ENCODE measurements at regions not wholly inside any gene's neighbourhood (a gene's known extent, or its start where the extent isn't known, plus 50 kb on each side); places are given as distances from the start of the nearest gene placed in this dataset.

DNA sequence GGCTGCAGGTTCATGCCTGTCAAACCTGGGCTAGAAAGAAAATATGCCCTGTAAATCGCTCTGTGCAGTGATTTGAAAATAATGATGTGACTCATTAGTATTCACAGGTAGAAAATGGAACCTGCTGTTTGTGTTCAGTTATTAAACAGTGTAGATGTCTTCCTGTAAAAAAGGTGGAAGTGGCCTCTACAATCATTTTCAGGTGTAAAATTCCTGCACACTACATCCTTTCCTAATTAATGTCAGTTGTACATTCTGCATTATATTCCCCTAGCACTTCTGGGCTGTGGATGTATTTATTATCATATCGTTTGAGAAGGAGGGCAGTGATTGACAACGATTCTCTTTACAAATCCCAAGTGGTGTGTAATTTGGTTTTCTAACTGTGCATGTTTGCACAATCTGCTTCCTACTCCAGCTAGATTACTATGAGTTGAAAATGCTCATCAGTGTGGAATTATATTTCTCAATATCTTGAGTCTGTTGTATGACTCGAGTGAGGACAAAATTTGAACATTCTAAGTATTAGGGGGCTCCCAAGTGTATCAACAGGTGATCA lies 454.0 kb upstream of the DDI1 start:
- H3K4me1 ChIP-seq (ENCODE audit: control insufficient read depth in 3 of 3, insufficient read depth in 3 of 3, low read length in 3 of 3) = peaks cover 4 to 19% (median 6%) of the 10 kb centered on the region in 3 donors
- no peak overlapping the region for H3K27ac ChIP-seq (ENCODE audit: low read depth, low read length)
- H3K27me3 ChIP-seq (ENCODE audit: control insufficient read depth in 3 of 3, insufficient read depth in 3 of 3, low read length in 3 of 3) = no peaks in the 10 kb centered on the region
- no peak overlapping the region for H3K4me3 ChIP-seq (ENCODE audit: low read length in 3 of 3)
- no peaks in the 10 kb centered on the region for H3K36me3 ChIP-seq (ENCODE audit: control insufficient read depth in 3 of 3, insufficient read depth in 3 of 3, low read length in 3 of 3)
- H3K9me3 ChIP-seq (ENCODE audit: control insufficient read depth in 3 of 3, low read length in 3 of 3) = no peaks in the 10 kb centered on the region
- no peak overlapping the region for H3K9ac ChIP-seq (ENCODE audit: low read depth in 1 of 3, low read length in 3 of 3)

DNA sequence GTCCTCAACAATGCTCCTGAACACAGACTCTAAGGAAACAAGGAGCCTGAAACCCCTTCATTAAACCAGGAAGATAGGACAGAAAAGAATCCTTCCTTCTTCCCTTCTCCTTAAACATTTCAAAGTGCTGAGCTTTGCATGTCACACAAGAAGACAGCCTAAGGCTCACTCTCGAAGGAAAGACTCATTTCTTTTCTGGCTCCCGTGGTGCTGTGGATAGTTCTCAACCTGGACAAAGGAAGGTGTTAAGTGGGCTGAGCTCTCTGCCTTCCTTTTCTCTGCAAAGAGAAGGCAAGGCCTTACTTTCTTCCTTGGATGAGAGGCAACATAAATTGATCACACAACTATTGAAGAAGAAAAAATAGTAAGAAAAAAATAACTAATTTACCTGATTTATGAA lies 452.4 kb upstream of the DDI1 start:
- H3K27ac ChIP-seq (ENCODE audit: low read depth, low read length) = no peak overlapping the region
- H3K4me1 ChIP-seq (ENCODE audit: control insufficient read depth in 3 of 3, insufficient read depth in 3 of 3, low read length in 3 of 3) = peaks cover 4 to 25% (median 8%) of the 10 kb centered on the region in 3 donors
- H3K9ac ChIP-seq (ENCODE audit: low read depth in 1 of 3, low read length in 3 of 3) = no peak overlapping the region
- H3K36me3 ChIP-seq (ENCODE audit: control insufficient read depth in 3 of 3, insufficient read depth in 3 of 3, low read length in 3 of 3) = no peaks in the 10 kb centered on the region
- no peak overlapping the region for H3K4me3 ChIP-seq (ENCODE audit: low read length in 3 of 3)
- no peaks in the 10 kb centered on the region for H3K9me3 ChIP-seq (ENCODE audit: control insufficient read depth in 3 of 3, low read length in 3 of 3)
- no peaks in the 10 kb centered on the region for H3K27me3 ChIP-seq (ENCODE audit: control insufficient read depth in 3 of 3, insufficient read depth in 3 of 3, low read length in 3 of 3)

DNA sequence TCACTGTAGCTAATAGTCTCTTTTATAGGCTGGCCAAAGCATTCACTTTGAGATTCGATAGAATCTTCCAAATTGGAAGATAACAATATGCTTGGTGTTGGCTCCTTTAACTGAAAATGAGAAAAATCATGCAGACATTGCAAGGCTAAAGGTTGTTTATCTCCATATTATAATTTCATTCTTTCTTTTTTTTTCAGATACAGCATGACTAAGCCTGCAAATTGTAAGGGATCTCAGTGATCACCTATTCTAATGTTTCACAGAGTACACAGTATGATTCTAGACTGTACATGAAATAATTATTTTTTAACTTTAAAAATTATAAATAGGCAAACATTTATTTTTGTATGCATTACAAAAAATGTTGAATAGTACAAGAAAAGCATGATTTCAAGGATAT lies 451.7 kb upstream of the DDI1 start:
- Histone ChIP-seq H3K4me1 (ENCODE audit: control insufficient read depth in 3 of 3, insufficient read depth in 3 of 3, low read length in 3 of 3) (peaks cover 4 to 25% (median 8%) of the 10 kb centered on the region in 3 donors), H3K4me3 (ENCODE audit: low read length in 3 of 3) (no peak overlapping the region), H3K9ac (ENCODE audit: low read depth in 1 of 3, low read length in 3 of 3) (no peak overlapping the region), H3K27ac (ENCODE audit: low read depth, low read length) (no peak overlapping the region), H3K36me3 (ENCODE audit: control insufficient read depth in 3 of 3, insufficient read depth in 3 of 3, low read length in 3 of 3) (no peaks in the 10 kb centered on the region), H3K9me3 (ENCODE audit: control insufficient read depth in 3 of 3, low read length in 3 of 3) (no peaks in the 10 kb centered on the region), H3K27me3 (ENCODE audit: control insufficient read depth in 3 of 3, insufficient read depth in 3 of 3, low read length in 3 of 3) (no peaks in the 10 kb centered on the region)

DNA sequence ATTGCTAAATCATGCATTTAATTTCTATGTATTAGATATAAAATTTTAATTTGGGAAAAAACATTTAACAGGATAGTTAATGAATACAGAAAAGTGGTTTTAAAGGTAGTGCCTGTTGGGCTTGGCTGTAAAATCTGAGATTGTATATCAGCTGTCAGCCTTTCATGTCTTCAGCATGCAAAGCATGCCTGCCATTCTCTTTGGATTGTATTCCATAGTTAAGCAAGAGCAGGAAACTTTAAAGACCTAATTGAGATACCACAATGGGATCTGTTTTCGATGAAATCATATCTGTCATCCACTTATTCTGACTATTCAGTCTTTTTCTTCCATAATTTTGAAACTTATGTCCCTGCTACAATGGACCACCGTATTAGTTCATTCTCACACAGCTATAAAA lies 451.0 kb upstream of the DDI1 start:
- H3K4me1 ChIP-seq (ENCODE audit: control insufficient read depth in 3 of 3, insufficient read depth in 3 of 3, low read length in 3 of 3) = peaks cover 4 to 25% (median 8%) of the 10 kb centered on the region in 3 donors
- no peaks in the 10 kb centered on the region for H3K27me3 ChIP-seq (ENCODE audit: control insufficient read depth in 3 of 3, insufficient read depth in 3 of 3, low read length in 3 of 3)
- H3K9me3 ChIP-seq (ENCODE audit: control insufficient read depth in 3 of 3, low read length in 3 of 3) = no peaks in the 10 kb centered on the region
- H3K27ac ChIP-seq (ENCODE audit: low read depth, low read length) = no peak overlapping the region
- no peak overlapping the region for H3K4me3 ChIP-seq (ENCODE audit: low read length in 3 of 3)
- no peaks in the 10 kb centered on the region for H3K36me3 ChIP-seq (ENCODE audit: control insufficient read depth in 3 of 3, insufficient read depth in 3 of 3, low read length in 3 of 3)
- H3K9ac ChIP-seq (ENCODE audit: low read depth in 1 of 3, low read length in 3 of 3) = no peak overlapping the region

DNA sequence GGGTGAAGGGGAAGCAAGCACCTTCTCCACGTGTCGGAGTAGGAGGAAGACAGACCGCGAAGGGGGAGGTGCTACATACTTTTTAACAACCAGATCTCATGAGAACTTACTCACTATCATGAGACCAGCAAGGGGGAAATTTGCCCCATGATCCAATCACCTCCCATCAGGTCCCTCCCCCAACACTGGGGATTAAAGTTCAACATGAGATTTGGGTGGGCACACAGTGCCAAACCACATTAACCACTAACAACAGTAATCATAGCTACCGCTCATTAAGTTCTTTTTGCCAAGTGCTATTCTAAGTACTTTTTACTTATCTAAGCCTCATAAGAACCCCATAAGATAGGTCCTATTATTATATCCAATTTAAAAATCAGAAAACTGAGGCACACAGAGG lies 450.5 kb upstream of the DDI1 start:
- no peaks in the 10 kb centered on the region for H3K27me3 ChIP-seq (ENCODE audit: control insufficient read depth in 3 of 3, insufficient read depth in 3 of 3, low read length in 3 of 3)
- H3K27ac ChIP-seq (ENCODE audit: low read depth, low read length) = no peak overlapping the region
- H3K9me3 ChIP-seq (ENCODE audit: control insufficient read depth in 3 of 3, low read length in 3 of 3) = no peaks in the 10 kb centered on the region
- no peak overlapping the region for H3K9ac ChIP-seq (ENCODE audit: low read depth in 1 of 3, low read length in 3 of 3)
- no peak overlapping the region for H3K4me3 ChIP-seq (ENCODE audit: low read length in 3 of 3)
- H3K4me1 ChIP-seq (ENCODE audit: control insufficient read depth in 3 of 3, insufficient read depth in 3 of 3, low read length in 3 of 3) = peaks cover 4 to 25% (median 8%) of the 10 kb centered on the region in 3 donors
- H3K36me3 ChIP-seq (ENCODE audit: control insufficient read depth in 3 of 3, insufficient read depth in 3 of 3, low read length in 3 of 3) = no peaks in the 10 kb centered on the region

DNA sequence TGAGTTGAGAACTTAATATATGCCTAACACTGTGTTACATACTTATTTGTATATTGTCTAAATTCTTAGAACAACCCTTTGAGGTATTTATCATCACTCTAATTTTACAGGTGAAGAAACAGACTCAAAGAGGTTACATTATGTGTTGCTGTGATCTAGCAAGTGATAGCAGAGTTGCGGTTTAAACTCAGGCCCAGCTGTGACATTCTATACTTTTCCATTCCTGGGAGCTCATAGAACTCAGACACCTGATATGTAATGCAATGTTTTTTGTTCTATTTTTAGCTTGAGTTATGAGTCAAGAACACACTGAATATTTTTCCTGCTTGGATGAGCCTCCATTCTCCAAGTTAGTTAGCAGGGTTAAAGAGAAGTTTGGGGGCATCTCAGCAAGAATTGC lies 449.7 kb upstream of the DDI1 start:
- H3K9me3 ChIP-seq (ENCODE audit: control insufficient read depth in 3 of 3, low read length in 3 of 3) = no peaks in the 10 kb centered on the region
- no peak overlapping the region for H3K9ac ChIP-seq (ENCODE audit: low read depth in 1 of 3, low read length in 3 of 3)
- no peaks in the 10 kb centered on the region for H3K36me3 ChIP-seq (ENCODE audit: control insufficient read depth in 3 of 3, insufficient read depth in 3 of 3, low read length in 3 of 3)
- H3K4me3 ChIP-seq (ENCODE audit: low read length in 3 of 3) = no peak overlapping the region
- peaks cover 4 to 25% (median 8%) of the 10 kb centered on the region in 3 donors for H3K4me1 ChIP-seq (ENCODE audit: control insufficient read depth in 3 of 3, insufficient read depth in 3 of 3, low read length in 3 of 3)
- peak overlapping the region; percentile 34 for H3K27ac ChIP-seq (ENCODE audit: low read depth, low read length)
- no peaks in the 10 kb centered on the region for H3K27me3 ChIP-seq (ENCODE audit: control insufficient read depth in 3 of 3, insufficient read depth in 3 of 3, low read length in 3 of 3)

DNA sequence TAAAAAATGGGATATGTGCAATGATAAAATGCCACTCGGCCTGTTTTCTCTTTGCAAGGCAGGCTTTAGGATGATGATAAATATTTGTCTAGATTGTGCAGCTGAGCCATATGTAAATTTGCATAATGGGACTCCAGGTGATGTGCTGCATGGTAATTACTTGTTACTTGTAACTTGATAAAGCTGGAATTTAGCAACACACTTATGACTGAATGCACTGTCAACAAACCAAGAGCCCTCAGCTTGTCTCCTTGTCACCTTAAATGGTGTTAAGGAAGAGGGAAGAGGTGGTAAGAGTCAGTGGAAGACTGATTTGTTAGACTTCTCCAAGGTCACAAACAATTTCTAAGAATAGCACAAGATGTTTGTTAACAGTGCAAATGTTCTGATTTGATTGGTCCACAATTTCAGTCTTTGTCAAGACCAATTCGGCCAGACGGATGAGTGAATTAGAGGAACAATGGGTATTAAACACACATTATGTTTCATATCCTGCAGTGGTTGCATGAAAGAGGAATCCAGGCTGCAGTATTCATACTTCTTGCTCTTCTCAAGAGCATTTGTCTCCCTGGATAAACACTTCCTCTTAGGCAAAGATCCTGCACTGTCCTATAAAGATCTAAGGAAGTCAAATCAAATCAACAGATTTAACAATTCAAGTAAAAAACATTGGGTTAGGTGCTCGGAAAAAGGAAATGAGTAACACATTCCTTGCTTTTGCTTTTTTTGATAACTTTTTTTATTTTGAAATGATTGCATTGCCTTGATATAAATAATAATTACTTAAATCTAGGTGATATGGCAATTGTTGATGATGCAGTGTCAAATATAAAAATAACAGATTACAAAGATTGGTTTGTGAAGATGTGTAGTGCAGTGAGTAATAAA lies 448.3 kb upstream of the DDI1 start:
- Histone ChIP-seq H3K4me1 (ENCODE audit: control insufficient read depth in 3 of 3, insufficient read depth in 3 of 3, low read length in 3 of 3) (peaks cover 4 to 25% (median 8%) of the 10 kb centered on the region in 3 donors), H3K27me3 (ENCODE audit: control insufficient read depth in 3 of 3, insufficient read depth in 3 of 3, low read length in 3 of 3) (no peaks in the 10 kb centered on the region), H3K9ac (ENCODE audit: low read depth in 1 of 3, low read length in 3 of 3) (no peak overlapping the region), H3K9me3 (ENCODE audit: control insufficient read depth in 3 of 3, low read length in 3 of 3) (no peaks in the 10 kb centered on the region), H3K4me3 (ENCODE audit: low read length in 3 of 3) (no peak overlapping the region), H3K27ac (ENCODE audit: low read depth, low read length) (no peak overlapping the region), H3K36me3 (ENCODE audit: control insufficient read depth in 3 of 3, insufficient read depth in 3 of 3, low read length in 3 of 3) (no peaks in the 10 kb centered on the region)

DNA sequence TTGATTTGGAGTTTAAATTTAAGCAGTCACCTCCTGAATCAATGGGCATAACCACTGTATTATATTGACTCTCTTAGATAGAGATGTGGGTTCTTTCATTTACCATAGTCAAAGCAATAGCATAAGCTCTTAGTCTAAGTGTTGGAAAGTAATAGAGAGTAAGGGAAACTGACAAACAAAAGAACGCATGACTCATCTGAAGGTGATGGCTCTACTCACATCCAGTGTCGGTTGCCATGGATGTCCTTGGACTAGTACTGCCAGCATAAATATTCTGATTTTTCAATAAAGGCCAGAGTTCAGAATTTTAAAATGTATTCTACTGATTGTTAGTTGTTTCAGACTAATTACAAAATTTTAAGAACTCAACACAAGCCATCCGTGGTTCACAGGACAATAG lies 444.9 kb upstream of the DDI1 start:
- H3K27me3 ChIP-seq (ENCODE audit: control insufficient read depth in 3 of 3, insufficient read depth in 3 of 3, low read length in 3 of 3) = no peaks in the 10 kb centered on the region
- no peak overlapping the region for H3K9ac ChIP-seq (ENCODE audit: low read depth in 1 of 3, low read length in 3 of 3)
- H3K9me3 ChIP-seq (ENCODE audit: control insufficient read depth in 3 of 3, low read length in 3 of 3) = peaks cover 0 to 2% (median 0%) of the 10 kb centered on the region in 3 donors
- H3K27ac ChIP-seq (ENCODE audit: low read depth, low read length) = no peak overlapping the region
- H3K4me3 ChIP-seq (ENCODE audit: low read length in 3 of 3) = no peak overlapping the region
- H3K4me1 ChIP-seq (ENCODE audit: control insufficient read depth in 3 of 3, insufficient read depth in 3 of 3, low read length in 3 of 3) = peaks cover 0 to 14% (median 2%) of the 10 kb centered on the region in 3 donors
- no peaks in the 10 kb centered on the region for H3K36me3 ChIP-seq (ENCODE audit: control insufficient read depth in 3 of 3, insufficient read depth in 3 of 3, low read length in 3 of 3)

DNA sequence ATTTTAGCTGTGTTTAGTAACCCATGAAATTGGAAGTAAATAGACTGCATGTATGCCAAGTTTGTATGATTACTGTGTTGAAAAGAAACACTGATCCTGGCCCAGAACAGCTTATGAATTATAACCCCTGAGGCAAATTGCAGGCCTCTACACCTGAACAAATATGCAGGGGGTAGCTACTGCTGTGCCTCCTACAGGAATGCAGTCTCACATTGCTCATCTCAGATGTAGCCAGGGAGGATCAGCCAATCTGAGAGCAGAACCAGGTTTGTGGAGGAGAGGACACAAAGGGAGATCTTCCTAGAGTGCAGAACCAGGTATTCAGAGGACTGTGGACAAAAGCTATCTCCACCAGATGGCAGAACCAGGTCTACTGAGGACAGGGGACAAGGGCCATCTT lies 442.2 kb upstream of the DDI1 start:
- no peak overlapping the region for H3K4me3 ChIP-seq (ENCODE audit: low read length in 3 of 3)
- no peaks in the 10 kb centered on the region for H3K27me3 ChIP-seq (ENCODE audit: control insufficient read depth in 3 of 3, insufficient read depth in 3 of 3, low read length in 3 of 3)
- H3K36me3 ChIP-seq (ENCODE audit: control insufficient read depth in 3 of 3, insufficient read depth in 3 of 3, low read length in 3 of 3) = no peaks in the 10 kb centered on the region
- H3K9me3 ChIP-seq (ENCODE audit: control insufficient read depth in 3 of 3, low read length in 3 of 3) = peaks cover 0 to 2% (median 0%) of the 10 kb centered on the region in 3 donors
- H3K9ac ChIP-seq (ENCODE audit: low read depth in 1 of 3, low read length in 3 of 3) = no peak overlapping the region
- no peaks in the 10 kb centered on the region for H3K4me1 ChIP-seq (ENCODE audit: control insufficient read depth in 3 of 3, insufficient read depth in 3 of 3, low read length in 3 of 3)
- no peak overlapping the region for H3K27ac ChIP-seq (ENCODE audit: low read depth, low read length)

DNA sequence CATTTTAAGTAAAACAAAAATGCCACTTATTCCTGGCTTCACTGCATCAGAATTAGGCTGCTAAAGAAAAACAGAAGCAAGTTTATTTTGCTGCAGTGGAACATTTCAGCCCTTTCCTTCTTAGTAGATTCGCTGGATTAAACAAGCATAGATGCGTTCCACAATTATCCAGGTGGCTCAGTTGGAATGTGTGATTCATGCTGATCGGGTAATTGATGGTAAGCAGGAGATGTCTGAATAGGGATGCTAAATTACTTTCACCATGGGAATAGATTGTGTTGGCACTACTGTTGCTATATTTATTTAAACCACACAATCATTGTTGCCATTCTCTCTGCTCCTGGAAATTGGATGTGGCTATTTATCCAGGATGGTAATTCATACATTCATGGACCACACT lies 440.1 kb upstream of the DDI1 start:
- Histone ChIP-seq H3K9ac (ENCODE audit: low read depth in 1 of 3, low read length in 3 of 3) (no peak overlapping the region), H3K27me3 (ENCODE audit: control insufficient read depth in 3 of 3, insufficient read depth in 3 of 3, low read length in 3 of 3) (no peaks in the 10 kb centered on the region), H3K27ac (ENCODE audit: low read depth, low read length) (no peak overlapping the region), H3K9me3 (ENCODE audit: control insufficient read depth in 3 of 3, low read length in 3 of 3) (peaks cover 0 to 2% (median 0%) of the 10 kb centered on the region in 3 donors), H3K4me3 (ENCODE audit: low read length in 3 of 3) (no peak overlapping the region), H3K36me3 (ENCODE audit: control insufficient read depth in 3 of 3, insufficient read depth in 3 of 3, low read length in 3 of 3) (no peaks in the 10 kb centered on the region), H3K4me1 (ENCODE audit: control insufficient read depth in 3 of 3, insufficient read depth in 3 of 3, low read length in 3 of 3) (no peaks in the 10 kb centered on the region)

All from skeletal muscle tissue (tissue), 3 donors.